Femur (tissue), 1 donor: ENCODE measurements at regions not wholly inside any gene's neighbourhood (a gene's known extent, or its start where the extent isn't known, plus 50 kb on each side); places are given as distances from the start of the nearest gene placed in this dataset.
"Not testable (repeated sequence)": the region's sequence is repeated elsewhere in the genome, so short reads cannot be mapped to it uniquely, and the experiment has no call there.

Experiments
- DNase-seq: peaks from one replicate; pipeline ENCODE4 v3.0.0-alpha.2; 2017

DNA sequence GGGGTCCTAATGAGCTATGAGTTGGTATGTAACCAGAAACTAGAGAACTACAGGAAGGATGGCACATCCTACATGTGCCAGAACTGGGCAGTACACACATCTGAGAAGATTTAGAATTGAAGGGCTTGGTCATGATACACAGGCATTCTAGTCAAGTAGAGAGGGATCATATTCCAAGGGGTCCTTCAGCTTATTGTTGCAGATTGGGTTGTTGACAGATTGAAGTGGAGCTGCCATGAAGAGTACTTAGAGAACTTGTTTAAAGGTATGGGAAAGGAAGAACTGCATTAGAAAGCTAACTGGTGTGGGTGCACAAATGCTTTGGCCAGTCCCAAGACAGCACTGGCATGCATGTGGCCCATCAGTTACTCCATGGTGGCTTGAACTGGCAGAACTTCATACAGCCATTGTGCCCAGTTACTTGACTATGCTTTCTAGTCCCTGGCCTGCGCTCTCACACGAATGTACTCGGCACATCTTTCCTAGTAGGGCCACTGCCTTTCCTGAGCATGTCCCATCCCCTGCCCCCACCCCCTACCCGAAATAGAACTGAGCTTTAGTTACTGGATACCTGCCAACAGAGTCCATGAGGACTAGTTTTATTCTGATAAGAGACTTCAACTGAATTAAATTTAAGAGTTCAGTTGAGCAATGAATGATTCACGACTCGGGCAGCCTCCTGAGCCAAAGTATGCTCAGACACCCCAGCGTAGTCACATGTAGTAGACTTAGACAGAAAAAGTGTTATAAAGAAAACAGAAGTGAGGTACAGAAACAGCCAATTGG lies 64.0 kb downstream of the CCNG2 start:
- peak; percentile 26 for DNase-seq

DNA sequence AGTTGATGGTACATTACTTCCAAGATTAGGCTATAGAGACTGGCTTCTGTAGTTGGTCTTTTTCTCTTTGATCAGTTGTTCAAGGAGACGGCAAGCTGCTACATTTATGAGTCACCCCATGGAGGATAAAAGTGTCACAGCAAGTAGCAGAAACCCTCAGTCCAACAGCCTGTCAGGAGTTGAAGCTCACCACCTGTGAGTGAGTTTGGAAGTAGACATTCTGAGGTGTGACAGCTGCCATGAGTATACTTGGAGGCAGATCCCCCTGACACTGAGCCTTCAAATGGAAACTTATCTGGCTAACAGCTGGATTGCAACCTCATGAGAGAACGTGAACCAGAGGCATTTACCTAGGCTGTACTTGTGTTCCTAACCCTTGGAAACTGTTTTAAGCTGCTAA lies 68.0 kb downstream of the CCNG2 start:
- DNase-seq: no peak

DNA sequence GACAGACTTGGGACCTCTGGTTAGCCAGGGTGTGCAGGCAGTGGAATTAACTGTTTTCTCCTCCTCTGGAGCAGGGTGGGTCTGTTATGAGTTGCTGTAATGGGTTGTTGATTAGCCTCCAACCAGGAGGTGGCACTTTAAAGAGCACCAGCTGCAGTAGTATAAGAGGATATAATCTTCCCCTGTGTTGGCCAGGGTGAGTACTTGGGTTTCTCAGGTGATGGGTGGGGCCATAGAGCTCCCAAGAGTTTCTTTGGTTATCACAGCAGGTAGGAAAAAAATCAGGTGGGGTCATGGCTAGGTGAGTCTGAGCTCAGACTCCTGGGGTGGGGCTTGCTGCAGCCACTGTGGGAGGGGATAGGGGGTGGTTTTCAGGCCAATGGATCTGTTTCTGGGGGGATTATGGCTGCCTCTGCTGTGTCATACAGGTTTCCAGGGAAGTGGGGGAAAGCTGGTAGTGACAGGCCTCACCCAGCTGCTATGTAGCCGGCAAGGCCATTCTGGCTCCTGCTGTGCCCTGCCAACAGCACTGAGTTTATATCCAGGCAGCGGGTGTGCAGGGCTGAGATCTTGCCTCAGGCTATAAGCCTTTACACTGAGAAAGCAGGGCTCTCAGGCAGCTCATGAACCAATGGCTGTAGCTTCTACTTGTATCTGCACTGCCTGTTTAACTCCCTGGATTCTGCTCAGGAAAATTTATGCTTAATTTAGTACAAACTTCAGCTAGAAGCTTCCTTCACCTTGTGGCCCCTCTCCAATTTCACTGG lies 70.1 kb downstream of the CCNG2 start:
- DNase-seq: no peak

DNA sequence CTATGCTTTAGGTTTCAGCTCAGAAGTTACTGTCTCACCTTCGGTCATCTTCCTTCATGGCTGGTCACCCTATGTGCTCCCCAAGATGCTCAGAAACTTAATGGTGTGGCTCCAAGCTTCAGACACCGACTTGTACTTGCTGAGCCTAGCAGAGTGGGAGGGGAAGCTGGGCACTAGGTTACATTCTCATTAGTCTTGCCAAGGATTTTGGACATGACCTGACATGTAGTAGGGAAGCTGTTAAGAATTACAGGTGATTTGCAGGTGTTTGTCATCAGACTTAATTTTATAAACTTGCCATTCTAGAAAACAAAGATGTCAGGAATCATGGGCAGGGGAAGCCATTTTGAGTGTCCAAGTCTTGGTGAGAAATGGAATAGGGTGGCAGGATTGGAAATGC lies 72.4 kb downstream of the CCNG2 start:
- DNase-seq: no peak

DNA sequence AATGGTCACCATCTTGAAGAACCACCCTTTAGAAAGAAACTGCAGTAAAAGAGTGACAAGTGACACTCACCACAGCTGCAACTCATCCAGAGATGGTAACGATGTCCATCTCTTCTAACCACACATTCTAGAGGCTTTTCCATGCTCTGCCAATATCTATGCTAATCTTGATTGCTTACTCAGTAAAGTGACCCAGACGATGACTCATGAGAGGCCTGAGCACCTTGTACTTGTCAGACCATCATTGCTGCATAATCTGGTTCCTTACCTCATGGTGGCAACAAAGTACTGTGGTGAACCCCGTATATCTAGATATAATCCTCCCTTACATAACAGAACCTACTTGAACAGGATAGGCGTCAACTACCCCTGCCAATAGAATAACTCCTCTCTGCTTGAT lies 75.6 kb downstream of the CCNG2 start:
- no peak for DNase-seq

DNA sequence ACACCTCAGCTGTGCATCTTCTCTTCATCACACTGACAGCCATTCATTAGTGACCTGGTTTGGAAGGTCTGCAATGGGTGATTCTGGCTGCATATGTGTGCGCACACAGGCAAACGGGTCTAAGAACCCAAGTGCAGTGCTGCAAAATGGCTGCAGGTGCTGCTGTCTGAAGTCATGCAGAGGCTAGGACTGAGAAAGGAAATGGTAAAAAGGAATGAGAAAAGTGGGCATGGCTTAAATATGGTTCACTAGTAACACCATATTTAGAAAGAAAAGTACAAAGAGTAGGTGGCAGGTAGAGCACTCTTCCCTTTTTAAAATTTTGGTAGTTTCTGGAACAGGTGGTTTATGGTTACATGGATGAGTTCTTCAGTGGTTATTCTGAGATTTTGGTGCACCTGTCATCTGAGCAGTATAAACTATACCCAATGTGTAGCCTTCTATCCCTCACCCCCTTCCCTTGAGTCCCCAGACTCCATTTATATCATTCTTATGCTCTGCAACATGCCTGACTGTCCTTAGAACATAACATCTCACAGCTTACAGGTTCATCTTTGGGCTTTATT lies 78.4 kb downstream of the CCNG2 start:
- DNase-seq: no peak

DNA sequence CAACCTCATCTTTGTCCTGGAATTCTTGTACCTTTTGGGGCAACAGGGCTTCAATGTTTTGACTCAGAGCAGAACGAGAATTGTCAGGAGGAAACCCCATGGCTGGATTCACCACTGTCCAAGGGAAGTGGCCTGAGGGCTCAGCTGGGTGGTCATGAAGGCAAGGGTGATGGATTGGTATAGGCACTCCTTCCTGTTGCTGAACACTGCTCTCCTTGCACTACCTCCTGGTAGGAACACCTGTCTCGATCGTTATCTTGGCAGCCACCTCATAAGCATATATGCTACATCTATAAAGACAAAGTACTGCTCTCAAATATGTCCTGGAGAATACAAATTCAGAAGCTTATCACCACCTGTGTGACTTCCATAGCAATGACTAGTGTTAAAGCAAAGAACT lies 79.8 kb downstream of the CCNG2 start:
- DNase-seq: no peak

DNA sequence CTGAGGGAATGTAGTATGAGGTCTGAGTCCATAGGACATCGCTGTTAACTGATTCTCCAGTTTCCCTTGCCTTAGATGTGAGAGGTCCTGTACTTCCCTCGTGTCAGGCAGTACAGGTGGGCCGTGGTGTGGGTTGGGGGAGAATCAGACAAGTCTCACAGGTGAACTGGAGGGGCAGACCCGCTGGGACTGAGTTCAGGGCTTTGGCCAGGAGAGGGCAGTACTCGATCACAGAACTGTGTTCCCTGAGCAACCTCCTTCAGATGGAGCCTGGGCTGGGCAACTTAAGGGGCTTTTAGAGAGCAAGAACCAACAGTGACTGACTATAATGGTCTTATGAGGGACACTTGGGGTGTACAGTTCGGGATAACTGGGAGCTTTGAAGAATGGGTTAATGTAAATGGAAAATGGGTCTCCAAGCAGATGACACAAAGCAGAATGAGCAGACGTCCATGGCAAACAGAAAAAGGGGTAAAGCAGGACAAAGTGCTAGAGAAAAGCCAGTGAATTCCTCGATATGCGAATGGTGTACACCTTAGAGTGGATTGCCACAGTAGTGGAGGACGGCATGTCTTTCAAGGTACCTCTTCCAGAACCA lies 83.6 kb downstream of the CCNG2 start:
- peak; percentile 52 for DNase-seq

DNA sequence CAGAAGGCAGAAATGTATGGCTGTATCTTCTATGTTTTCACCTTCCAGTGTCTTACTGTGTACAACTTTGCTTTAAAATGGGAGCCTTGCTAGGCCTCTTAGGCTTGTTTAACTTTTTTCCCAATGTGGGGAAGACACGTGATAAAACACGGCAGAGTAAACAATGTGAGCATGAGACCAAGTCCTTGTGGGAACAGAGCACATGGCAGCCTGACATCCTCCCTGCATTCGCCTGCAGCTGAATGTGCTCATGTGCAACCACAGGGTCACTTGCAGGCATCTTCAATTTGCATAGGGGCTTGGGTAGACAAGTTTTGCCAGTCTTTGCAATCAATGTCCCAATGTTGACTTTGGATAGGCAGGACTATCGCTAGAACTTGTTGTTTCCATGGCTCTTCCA lies 91.8 kb downstream of the CCNG2 start:
- no peak for DNase-seq

DNA sequence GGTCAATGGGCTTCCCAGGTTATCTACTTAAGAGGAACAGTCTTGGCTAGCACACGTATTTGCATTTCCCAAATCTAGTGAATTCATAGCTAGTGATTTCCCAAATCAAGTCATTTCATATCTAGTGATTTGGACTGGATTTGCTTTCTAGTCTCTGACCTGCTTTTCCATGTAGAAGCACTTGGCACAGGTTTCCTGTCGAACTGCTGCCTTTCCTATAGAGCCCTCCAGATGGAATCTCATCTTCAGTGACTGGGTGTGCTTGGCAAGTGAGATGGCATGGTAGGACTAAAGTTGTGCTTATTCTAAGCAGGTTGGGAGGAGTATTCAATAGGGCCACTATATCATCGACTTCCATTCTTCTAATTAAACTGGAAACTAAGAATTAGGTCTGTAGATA lies 94.7 kb downstream of the CCNG2 start:
- DNase-seq: no peak

DNA sequence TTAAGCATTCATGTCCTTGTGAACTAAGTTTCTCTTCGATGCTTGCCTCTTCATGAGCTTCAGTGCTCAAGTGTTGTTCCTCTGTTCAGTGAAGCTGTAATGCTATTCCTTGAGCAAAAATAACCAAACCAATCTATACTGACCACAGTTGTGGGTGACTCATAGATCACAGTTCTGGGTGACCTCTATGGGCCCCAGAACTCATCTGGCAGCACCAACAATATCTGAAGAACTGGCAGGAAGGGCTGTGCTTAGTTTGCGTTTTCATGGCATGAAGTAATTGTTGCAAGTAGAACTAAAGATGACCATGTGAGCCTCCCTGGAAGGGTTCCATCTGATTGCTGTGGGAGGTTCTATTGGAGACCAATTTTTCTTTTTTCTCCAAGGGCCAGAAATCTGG lies 106.2 kb downstream of the CCNG2 start:
- DNase-seq: no peak

DNA sequence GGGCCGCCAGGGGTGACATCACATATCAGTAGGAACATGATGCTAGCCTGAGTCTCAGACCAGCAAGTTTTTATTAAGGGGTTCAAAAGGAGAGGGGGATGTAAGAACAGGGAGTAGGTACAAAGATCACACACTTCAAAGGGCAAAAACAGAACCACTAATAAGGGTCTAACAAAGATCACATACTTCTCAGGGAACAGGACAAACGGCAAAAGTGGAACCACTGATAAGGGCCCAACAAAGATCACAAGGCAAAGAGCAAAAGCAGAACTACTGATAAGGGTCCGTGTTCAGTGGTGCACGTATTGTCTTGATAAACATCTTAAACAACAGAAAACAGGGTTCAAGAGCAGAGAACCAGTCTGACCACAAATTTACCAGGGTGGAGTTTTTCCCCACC lies 107.0 kb downstream of the CCNG2 start:
- not testable (repeated sequence) for DNase-seq

DNA sequence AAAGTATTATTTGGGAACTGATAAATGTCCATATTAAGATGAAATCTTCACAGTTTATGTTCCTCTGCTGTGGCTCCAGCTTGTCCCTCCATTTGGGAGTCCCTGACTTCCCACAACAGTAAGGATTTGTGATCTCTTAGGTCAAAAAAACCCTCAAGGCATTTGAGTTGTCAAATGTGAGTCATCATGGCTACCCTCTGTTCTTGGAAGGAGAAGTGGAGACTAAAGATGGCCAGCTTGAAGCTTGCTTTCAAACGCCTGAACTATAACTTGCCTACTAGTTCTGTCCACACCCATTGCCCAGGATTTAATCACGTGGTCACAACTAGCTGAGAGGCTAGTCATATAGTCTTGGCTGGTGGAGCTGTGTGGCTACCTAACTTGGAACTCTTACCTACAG lies 107.8 kb downstream of the CCNG2 start:
- DNase-seq: no peak

DNA sequence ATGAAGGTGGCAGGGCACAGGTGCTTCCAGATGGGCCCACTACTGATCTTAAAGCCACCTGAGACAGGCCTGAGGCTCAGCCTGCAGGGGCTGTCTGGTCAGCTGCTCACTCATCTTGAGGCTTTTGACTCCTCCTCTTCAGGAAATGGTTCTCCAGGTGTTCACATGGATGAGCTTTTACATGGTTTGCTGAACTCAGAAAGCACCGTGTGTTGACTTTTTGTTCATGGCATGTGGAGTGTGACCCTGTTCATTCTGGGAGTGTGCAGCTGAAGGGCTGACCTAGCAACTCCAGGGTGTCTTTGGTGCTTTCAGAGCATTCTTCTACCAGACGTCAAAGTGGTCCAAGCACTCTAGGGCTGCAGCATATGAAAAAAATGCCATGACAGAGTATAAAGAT lies 111.1 kb downstream of the CCNG2 start:
- DNase-seq: no peak

DNA sequence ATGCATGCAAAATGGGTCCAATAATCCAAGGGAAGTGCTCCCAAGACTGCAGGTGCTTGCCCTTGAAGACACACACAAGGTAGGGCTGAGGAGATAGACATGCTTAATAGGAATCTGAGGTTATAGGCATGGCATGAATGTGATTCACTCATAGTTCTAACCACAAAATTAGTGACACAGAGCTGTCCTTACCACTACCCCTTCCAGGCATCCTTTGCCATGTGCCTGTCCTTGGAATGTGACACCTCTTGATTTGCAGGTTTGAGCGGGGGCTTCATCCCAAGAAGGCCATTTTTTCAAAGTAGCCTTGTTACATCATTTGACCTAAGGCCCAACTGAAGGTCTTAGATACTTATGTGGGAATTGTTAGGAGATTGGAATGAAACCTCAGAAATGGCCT lies 112.5 kb downstream of the CCNG2 start:
- no peak for DNase-seq

DNA sequence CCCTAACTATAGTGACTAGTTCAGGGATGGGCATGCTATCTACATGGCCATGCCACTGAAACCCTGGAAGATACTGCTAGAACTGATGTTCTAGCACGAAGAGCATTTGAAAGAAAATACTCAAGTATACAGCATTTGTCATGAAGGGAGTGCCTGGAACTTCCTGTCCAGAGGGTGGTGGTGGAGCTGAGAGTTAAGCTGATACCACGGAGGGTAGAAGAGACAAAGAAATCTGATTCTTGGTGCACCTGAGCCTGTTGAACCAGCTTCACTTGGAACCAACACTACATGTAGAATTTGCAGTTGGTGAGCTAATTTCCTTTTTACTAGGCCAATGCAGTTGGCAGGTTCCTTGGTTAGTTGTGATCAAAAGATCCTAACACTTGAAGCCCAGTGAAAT lies 116.4 kb downstream of the CCNG2 start:
- no peak for DNase-seq

DNA sequence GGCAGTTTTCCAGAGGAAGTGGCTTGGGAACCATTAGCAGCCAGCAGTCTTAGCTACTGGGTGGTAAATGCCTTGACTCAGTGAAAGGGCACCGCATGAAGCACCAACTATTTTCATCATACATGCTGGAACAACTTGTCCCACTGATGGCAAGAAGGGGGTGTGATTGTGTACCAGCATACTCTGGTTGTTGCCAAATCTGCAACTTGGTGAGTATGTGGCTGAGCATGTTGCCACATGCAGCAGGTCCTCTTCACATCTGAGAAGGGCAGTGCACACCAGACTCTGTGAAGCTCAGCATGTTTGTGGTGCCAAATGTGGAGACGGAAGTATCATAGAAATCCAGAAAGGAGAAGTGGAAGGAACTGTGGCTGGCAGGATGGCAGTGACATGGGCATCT lies 122.1 kb downstream of the CCNG2 start:
- not testable (repeated sequence) for DNase-seq

DNA sequence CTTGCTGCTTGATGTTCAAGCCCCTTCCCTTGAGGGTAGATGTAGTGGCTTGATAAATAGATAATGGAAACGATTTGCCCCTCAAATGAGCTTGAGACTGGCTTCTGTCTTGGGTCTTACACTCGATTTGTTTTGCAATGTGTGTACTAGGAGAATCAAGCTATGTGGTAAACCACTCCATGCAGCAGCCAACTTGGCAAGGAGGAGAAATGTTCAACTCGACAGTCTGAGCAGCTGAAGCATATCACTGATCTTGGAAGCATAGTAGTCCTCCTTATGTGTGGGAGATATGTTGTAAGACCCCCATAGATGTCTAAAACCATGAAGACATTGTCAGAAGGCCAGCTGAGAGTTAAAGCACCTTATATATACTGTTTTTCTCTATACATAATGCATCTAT lies 125.3 kb downstream of the CCNG2 start:
- no peak for DNase-seq

DNA sequence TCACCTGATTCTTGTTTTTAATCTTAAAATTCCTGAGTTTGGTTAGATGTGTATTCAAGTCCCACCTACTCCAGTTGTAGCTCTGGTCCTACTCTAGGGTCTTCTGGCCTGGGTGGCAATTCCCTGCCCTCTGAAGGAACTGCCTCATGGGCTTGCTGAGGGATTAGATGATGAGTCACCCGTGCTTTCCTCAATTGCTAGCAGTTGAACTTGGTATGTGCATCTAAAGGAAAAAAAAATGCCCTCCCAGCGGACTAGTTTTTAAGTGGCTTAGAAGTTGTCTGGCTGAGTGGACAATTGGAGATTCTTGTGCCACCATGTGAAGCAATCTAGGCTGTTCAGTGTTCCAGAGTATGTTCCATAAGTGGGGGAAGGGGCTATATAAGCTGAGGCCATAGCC lies 127.0 kb downstream of the CCNG2 start:
- no peak for DNase-seq

DNA sequence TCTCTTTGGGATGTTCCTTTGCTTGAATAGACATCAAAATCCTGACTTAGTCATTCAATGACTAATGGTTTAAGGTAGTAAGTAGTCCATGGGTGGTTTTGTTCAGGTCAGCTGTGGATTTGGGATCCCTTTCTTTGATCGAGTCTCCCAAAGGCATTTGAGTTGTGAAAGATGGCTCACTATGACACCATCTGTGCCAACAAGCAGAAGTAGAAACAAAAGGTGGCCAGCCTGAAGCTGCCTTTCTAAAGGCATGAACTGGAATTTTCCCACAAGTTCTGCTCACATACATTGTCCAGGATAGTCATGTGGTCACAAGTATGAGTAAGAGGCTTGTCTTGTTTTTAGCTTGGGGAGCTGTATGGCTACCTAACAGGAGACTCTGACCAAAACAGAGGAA lies 129.9 kb downstream of the CCNG2 start:
- DNase-seq: no peak

DNA sequence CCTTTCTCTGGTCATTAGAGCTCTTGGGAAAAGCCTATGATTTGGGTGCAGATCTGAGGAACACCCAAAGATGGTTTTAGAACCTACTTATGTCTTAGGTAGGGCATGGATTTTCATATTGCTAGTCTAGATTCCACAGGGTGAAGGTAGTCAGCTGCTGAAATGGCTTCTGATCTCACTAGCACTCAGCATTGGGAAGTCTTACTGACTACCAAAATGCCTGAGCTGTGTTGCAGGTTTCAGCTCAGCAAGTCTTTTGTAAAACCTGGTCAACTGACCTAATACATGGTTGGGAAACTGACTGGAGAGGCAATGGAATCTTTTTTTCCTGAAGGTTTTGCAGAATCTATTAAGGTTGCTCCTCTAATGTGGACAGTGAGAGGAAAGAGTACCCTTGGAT lies 136.4 kb downstream of the CCNG2 start:
- no peak for DNase-seq

DNA sequence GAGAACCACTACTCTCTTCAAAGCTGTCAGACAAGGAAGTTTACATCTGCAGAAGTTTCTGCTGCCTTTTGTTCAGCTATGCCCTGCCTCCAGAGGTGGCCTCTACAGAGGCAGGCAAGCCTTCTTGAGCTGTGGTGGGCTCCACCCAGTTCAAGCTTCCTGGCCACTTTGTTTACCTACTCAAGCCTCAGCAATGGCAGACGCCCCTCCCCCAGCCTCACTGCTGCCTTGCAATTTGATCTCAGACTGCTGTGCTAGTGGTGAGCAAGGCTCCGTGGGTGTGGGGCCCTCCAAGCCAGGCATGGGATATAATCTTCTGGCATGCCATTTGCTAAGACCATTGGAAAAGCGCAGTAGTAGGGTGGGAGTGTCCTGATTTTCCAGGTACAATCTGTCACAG lies 144.0 kb downstream of the CCNG2 start:
- not testable (repeated sequence) for DNase-seq

DNA sequence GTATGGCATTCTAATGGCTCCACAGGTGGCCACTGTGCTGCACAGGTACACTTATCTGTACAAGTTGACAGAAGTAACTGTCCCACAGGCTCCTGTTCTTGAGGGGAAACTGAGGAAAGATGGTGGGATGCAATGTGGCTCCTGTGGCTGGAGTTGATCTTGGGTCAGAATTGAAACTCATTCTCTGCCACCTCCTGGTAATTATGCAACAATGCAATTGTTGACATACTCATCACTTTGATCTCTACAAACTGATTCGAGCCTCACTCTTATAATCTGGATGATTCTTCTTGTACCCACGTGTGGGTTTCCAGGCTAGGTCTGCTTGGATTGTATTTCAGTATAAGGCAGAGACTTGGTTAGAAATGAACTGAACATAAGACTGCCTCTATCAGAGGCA lies 148.8 kb downstream of the CCNG2 start:
- DNase-seq: no peak

DNA sequence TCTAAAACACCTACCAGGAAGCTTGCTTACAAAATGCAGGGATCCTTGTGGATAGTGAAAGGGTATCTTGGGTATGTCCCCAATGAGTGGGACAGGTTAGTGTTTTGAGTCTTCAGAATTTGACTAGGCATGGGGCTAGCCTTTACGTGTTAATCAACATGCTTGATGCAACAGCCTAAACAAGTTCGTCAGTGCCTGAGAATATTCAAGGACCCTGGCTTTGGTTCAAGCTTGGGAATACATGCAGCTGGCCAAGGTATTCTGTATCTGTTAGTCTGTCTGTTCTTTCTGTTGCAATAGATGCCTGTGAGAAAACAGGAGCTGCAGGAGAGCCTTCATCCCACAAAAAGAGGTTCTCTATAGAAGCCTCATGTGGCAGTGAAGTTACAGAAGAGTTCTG lies 149.5 kb downstream of the CCNG2 start:
- DNase-seq: no peak
